Cardiac muscle cell (in vitro differentiated cells and primary cell): ENCODE measurements at regions not wholly inside any gene's neighbourhood (a gene's known extent, or its start where the extent isn't known, plus 50 kb on each side); places are given as distances from the start of the nearest gene placed in this dataset.

Experiments
- DNase-seq, 2 donors: peaks; one replicate each; pipeline versions ENCODE4 v3.0.0 to v3.0.0-alpha.2; 2010 to 2017; ENCODE audit warnings: low read depth in 1 of 2, low spot score in 1 of 2
- H3K27ac ChIP-seq: fragments of 200-600 bp; sonication (generic); 2 replicates; pipeline ENCODE4 v1.5.1; 2016
- H3K27me3 ChIP-seq: fragments of 200-600 bp; sonication (generic); 2 replicates; pipeline ENCODE4 v1.6.0; 2016; ENCODE audit warnings: control low read depth
- H3K36me3 ChIP-seq: fragments of 200-600 bp; sonication (generic); 2 replicates; pipeline ENCODE4 v1.5.1; 2016; ENCODE audit warnings: control low read depth
- H3K4me1 ChIP-seq: fragments of 200-600 bp; sonication (generic); 2 replicates; pipeline ENCODE4 v1.8.1; 2017; ENCODE audit warnings: low read depth, mild to moderate bottlenecking, mixed run types
- H3K4me3 ChIP-seq: fragments of 200-600 bp; sonication (generic); 2 replicates; pipeline ENCODE4 v1.5.1; 2016; ENCODE audit warnings: mild to moderate bottlenecking
- H3K9me3 ChIP-seq: fragments of 200-600 bp; sonication (generic); 2 replicates; pipeline ENCODE4 v1.5.1; 2017; ENCODE audit warnings: low read depth, mild to moderate bottlenecking, control low read depth
- CTCF ChIP-seq: IDR thresholded peaks from 2 replicates; pipeline ENCODE4 v1.5.1; 2012; ENCODE audit warnings: low read depth, mild to moderate bottlenecking, low read length

GRCh38 chr4:124445071-124445470, 267.5 kb downstream of the ANKRD50 start:
- no peaks in the 10 kb centered on the region for H3K36me3 ChIP-seq
- H3K9me3 ChIP-seq: no peaks in the 10 kb centered on the region
- no peak overlapping the region for H3K27ac ChIP-seq
- TF ChIP-seq CTCF: no peak
- no peak overlapping the region for H3K4me3 ChIP-seq
- no peaks in the 10 kb centered on the region for H3K4me1 ChIP-seq
- no peak for DNase-seq
- no peaks in the 10 kb centered on the region for H3K27me3 ChIP-seq

GRCh38 chr4:124449881-124450280, 262.7 kb downstream of the ANKRD50 start:
- Histone ChIP-seq H3K27ac (no peak overlapping the region), H3K27me3 (no peaks in the 10 kb centered on the region), H3K4me3 (no peak overlapping the region), H3K9me3 (no peaks in the 10 kb centered on the region), H3K4me1 (no peaks in the 10 kb centered on the region), H3K36me3 (no peaks in the 10 kb centered on the region)
- DNase-seq: no peak
- no peak for TF ChIP-seq CTCF

- Histone ChIP-seq H3K4me3 (no peak overlapping the region), H3K9me3 (no peaks in the 10 kb centered on the region), H3K27ac (no peak overlapping the region), H3K4me1 (no peaks in the 10 kb centered on the region), H3K36me3 (no peaks in the 10 kb centered on the region), H3K27me3 (no peaks in the 10 kb centered on the region)
- no peak for TF ChIP-seq CTCF
- no peak for DNase-seq
These were observed 261.7 kb downstream of the ANKRD50 start for GRCh38 chr4:124450851-124451250.

GRCh38 chr4:124454772-124455270, 257.7 kb downstream of the ANKRD50 start:
- Histone ChIP-seq H3K36me3 (no peaks in the 10 kb centered on the region), H3K4me1 (no peaks in the 10 kb centered on the region), H3K27me3 (no peaks in the 10 kb centered on the region), H3K9me3 (no peaks in the 10 kb centered on the region), H3K27ac (no peak overlapping the region), H3K4me3 (no peak overlapping the region)
- no peak for DNase-seq
- no peak for TF ChIP-seq CTCF

- no peaks in the 10 kb centered on the region for H3K27me3 ChIP-seq
- H3K4me3 ChIP-seq: no peak overlapping the region
- no peaks in the 10 kb centered on the region for H3K4me1 ChIP-seq
- no peak for TF ChIP-seq CTCF
- H3K27ac ChIP-seq: no peak overlapping the region
- H3K9me3 ChIP-seq: no peaks in the 10 kb centered on the region
- DNase-seq: no peak
- no peaks in the 10 kb centered on the region for H3K36me3 ChIP-seq
These were observed 256.9 kb downstream of the ANKRD50 start for GRCh38 chr4:124455671-124456070.
